Testis (tissue), 2 donors: ENCODE measurements at regions not wholly inside any gene's neighbourhood (a gene's known extent, or its start where the extent isn't known, plus 50 kb on each side); places are given as distances from the start of the nearest gene placed in this dataset.

ENCODE experiments used
- CTCF ChIP-seq, 3 experiments: fragments of 450-650 bp in 2 of 3; fragments of 200-600 bp in 1 of 3; sonication (generic) in 1 of 3; IDR thresholded peaks; one replicate each; pipeline ENCODE4 v1.5.1; 2016 to 2019; ENCODE audit warnings: antibody characterized with exemption in 3 of 3, mild to moderate bottlenecking in 2 of 3, moderate library complexity in 1 of 3
- POLR2A ChIP-seq: fragments of 450-650 bp; IDR thresholded peaks from one replicate; pipeline ENCODE4 v1.6.1; 2017; ENCODE audit warnings: antibody characterized with exemption, mild to moderate bottlenecking, moderate library complexity

- TF ChIP-seq CTCF (IDR thresholded peaks at IDR 0.05) = no peak
- TF ChIP-seq POLR2A = no peak
Measured at GRCh38 chr12:105813201-105813600, 325.6 kb downstream of the NUAK1 start.
